ENCODE measurements at regions not wholly inside any gene's neighbourhood (a gene's known extent, or its start where the extent isn't known, plus 50 kb on each side); places are given as distances from the start of the nearest gene placed in this dataset.

GRCh38 chr4:119841361-119841760 is 212.8 kb upstream of the PDE5A start:
- no peaks in the 10 kb centered on the region for H3K27me3 ChIP-seq
- H3K4me1 ChIP-seq (replicated peaks in 1 of 2), result no peaks in the 10 kb centered on the region
- no peak for DNase-seq
- no peaks in the 10 kb centered on the region for H3K36me3 ChIP-seq (replicated peaks in 1 of 2)
- no peak overlapping the region for H3K27ac ChIP-seq
- TF ChIP-seq POLR2A (IDR thresholded peaks at IDR 0.05) (no peak), CTCF (IDR thresholded peaks at IDR 0.05) (no peak)
- intact Hi-C loops (cut with DNase I), result no loop called here
- no peaks in the 10 kb centered on the region for H3K9me3 ChIP-seq (replicated peaks in 1 of 3)
- no peak overlapping the region for H3K4me3 ChIP-seq

DNA sequence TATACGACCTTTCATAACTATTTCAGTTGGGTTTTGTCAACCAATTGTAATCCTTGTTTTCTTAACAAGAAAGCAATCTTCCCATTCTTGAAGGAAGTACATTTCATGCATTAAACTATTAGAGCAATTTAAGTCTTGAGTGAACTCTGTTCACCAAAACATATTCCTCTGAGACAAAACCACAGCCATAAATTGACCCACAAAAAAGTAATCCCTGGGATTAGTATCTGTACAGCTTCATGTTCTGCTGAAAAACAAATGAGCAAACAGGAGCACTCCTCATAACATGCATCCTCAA is 207.0 kb upstream of the PDE5A start:
- Histone ChIP-seq H3K9me3 (replicated peaks in 1 of 3) (no peaks in the 10 kb centered on the region), H3K27ac (no peak overlapping the region), H3K27me3 (no peaks in the 10 kb centered on the region), H3K4me1 (replicated peaks in 1 of 2) (no peaks in the 10 kb centered on the region), H3K4me3 (no peak overlapping the region), H3K36me3 (replicated peaks in 1 of 2) (no peaks in the 10 kb centered on the region)
- intact Hi-C loops (cut with DNase I), result no loop called here
- DNase-seq, result no peak
- TF ChIP-seq CTCF (IDR thresholded peaks at IDR 0.05) (no peak), POLR2A (IDR thresholded peaks at IDR 0.05) (no peak)
- 46 to 51% (median 48%) methylated on average over 1 of the region's 1 CpG for WGBS, 4 donors

DNA sequence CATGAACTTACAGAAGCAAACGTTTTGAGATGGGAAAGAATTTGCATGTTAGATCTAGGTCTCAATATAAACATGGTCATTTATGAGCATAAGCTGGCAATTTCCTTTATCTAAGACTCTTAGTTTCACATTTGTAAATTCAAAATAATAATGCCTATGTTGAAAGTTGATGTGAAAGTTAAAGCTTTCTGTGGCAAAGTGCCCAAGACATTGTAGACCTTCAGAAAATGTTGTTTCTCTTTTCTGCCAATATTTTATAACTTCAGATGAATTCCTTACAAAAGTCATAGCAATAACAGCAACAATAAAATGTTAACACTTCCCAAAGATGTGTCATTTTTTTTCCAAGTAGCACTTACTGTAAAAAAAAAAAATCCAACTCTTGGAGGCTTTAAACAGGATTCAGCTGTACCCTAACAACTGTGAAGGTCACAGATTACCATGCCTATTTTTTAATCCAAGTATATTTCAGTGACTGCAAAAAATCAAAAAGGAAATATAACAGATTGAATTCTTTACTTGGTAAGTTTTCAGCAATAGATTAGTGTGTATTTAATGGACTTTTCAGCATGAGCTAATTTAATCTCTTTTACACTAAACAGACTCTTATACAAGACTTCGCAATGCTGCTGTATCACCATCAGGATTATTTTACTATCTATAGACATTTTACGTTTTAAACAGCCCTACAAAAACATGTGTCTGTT is 206.5 kb upstream of the PDE5A start:
- no peaks in the 10 kb centered on the region for H3K4me1 ChIP-seq (replicated peaks in 1 of 2)
- H3K4me3 ChIP-seq, result no peak overlapping the region
- H3K27ac ChIP-seq, result no peak overlapping the region
- intact Hi-C loops (cut with DNase I), result no loop called here
- H3K27me3 ChIP-seq, result no peaks in the 10 kb centered on the region
- TF ChIP-seq POLR2A (IDR thresholded peaks at IDR 0.05) (no peak), CTCF (IDR thresholded peaks at IDR 0.05) (no peak)
- DNase-seq, result no peak
- WGBS, 4 donors, result 46 to 50% (median 48%) methylated on average over 3 of the region's 3 CpGs
- no peaks in the 10 kb centered on the region for H3K36me3 ChIP-seq (replicated peaks in 1 of 2)
- H3K9me3 ChIP-seq (replicated peaks in 1 of 3), result no peaks in the 10 kb centered on the region

DNA sequence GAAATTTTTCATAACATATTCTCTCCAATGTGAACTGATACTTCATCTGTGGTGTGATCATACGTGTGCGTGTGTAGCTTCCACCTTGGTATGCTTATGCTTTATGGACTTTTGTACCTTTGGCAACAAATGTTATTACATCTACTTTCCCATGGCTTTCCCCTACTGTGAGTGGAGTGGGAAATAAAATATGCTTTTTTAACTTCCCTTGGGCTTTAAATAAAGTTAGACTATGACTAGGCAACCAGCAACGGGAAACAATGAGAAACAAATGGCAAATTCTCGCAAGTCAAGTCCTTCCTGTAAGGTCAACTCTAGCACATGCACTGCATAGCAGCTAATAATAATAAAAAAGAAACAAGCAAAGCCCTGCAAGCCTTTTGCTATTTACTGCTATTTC is 205.0 kb upstream of the PDE5A start:
- Histone ChIP-seq H3K27me3 (no peaks in the 10 kb centered on the region), H3K4me1 (replicated peaks in 1 of 2) (no peaks in the 10 kb centered on the region), H3K4me3 (no peak overlapping the region), H3K36me3 (replicated peaks in 1 of 2) (no peaks in the 10 kb centered on the region), H3K27ac (no peak overlapping the region), H3K9me3 (replicated peaks in 1 of 3) (no peaks in the 10 kb centered on the region)
- TF ChIP-seq POLR2A (IDR thresholded peaks at IDR 0.05) (no peak), CTCF (IDR thresholded peaks at IDR 0.05) (no peak)
- intact Hi-C loops (cut with DNase I), result no loop called here
- 68 to 78% (median 76%) methylated on average over 4 of the region's 4 CpGs for WGBS, 4 donors
- DNase-seq, result no peak

Measured in adrenal gland (tissue), 9 donors.